Glutamatergic neuron (in vitro differentiated cells): ENCODE measurements at regions not wholly inside any gene's neighbourhood (a gene's known extent, or its start where the extent isn't known, plus 50 kb on each side); places are given as distances from the start of the nearest gene placed in this dataset.

Source experiments
- DNase-seq: peaks from one replicate; pipeline ENCODE4 v3.0.0; 2022
- H3K27ac Mint-ChIP-seq: one replicate; pipeline ENCODE4 v1.8.0; 2020; ENCODE audit warnings: mild to moderate bottlenecking, mixed read lengths, inconsistent platforms; ENCODE audit not compliant: unreplicated experiment
- H3K27me3 Mint-ChIP-seq: one replicate; pipeline ENCODE4 v1.8.0; 2020; ENCODE audit warnings: mild to moderate bottlenecking, moderate library complexity, mixed read lengths, inconsistent platforms; ENCODE audit not compliant: unreplicated experiment
- H3K36me3 Mint-ChIP-seq: one replicate; pipeline ENCODE4 v1.8.0; 2020; ENCODE audit warnings: mild to moderate bottlenecking, mixed read lengths, inconsistent platforms; ENCODE audit not compliant: unreplicated experiment
- H3K4me1 Mint-ChIP-seq: one replicate; pipeline ENCODE4 v1.8.0; 2020; ENCODE audit warnings: mild to moderate bottlenecking, low read depth, mixed read lengths, inconsistent platforms; ENCODE audit not compliant: unreplicated experiment
- H3K4me3 Mint-ChIP-seq: one replicate; pipeline ENCODE4 v1.8.0; 2020; ENCODE audit warnings: mild to moderate bottlenecking, mixed read lengths, inconsistent platforms; ENCODE audit not compliant: unreplicated experiment
- H3K9me3 Mint-ChIP-seq: one replicate; pipeline ENCODE4 v1.8.0; 2020; ENCODE audit warnings: mild to moderate bottlenecking, moderate library complexity, mixed read lengths, inconsistent platforms; ENCODE audit not compliant: unreplicated experiment
- CTCF ChIP-seq: fragments of 200-600 bp; sonication (generic); IDR thresholded peaks from one replicate; pipeline ENCODE4 v1.5.0; 2021; ENCODE audit not compliant: partially characterized antibody, unreplicated experiment

- no peak for DNase-seq
- H3K4me1 Mint-ChIP-seq = peaks cover 5% of the 10 kb centered on the region
- H3K9me3 Mint-ChIP-seq = peaks cover 6% of the 10 kb centered on the region
- no peaks in the 10 kb centered on the region for H3K27me3 Mint-ChIP-seq
- no peak overlapping the region for H3K4me3 Mint-ChIP-seq
- H3K36me3 Mint-ChIP-seq = peaks cover 6% of the 10 kb centered on the region
- TF ChIP-seq CTCF = no peak
- H3K27ac Mint-ChIP-seq = no peak overlapping the region
These were observed 61.5 kb upstream of the CTIF start for GRCh38 chr18:48477348-48477747.

GRCh38 chr18:48476550-48476917, 62.3 kb upstream of the CTIF start:
- no peak for DNase-seq
- peaks cover 6% of the 10 kb centered on the region for H3K9me3 Mint-ChIP-seq
- H3K27me3 Mint-ChIP-seq = peaks cover 3% of the 10 kb centered on the region
- no peak overlapping the region for H3K27ac Mint-ChIP-seq
- no peak overlapping the region for H3K4me3 Mint-ChIP-seq
- peaks cover 5% of the 10 kb centered on the region for H3K4me1 Mint-ChIP-seq
- H3K36me3 Mint-ChIP-seq = peaks cover 11% of the 10 kb centered on the region
- no peak for TF ChIP-seq CTCF

- Mint-ChIP-seq H3K27me3 (peaks cover 3% of the 10 kb centered on the region), H3K36me3 (peaks cover 11% of the 10 kb centered on the region), H3K27ac (no peak overlapping the region), H3K4me1 (peaks cover 5% of the 10 kb centered on the region), H3K4me3 (no peak overlapping the region), H3K9me3 (peaks cover 6% of the 10 kb centered on the region)
- TF ChIP-seq CTCF = peak; percentile 87
- peak; percentile 43 for DNase-seq
These were observed 62.9 kb upstream of the CTIF start for GRCh38 chr18:48475635-48476549.

- Mint-ChIP-seq H3K27me3 (peaks cover 5% of the 10 kb centered on the region), H3K9me3 (peaks cover 6% of the 10 kb centered on the region), H3K36me3 (peaks cover 11% of the 10 kb centered on the region), H3K4me1 (peaks cover 5% of the 10 kb centered on the region), H3K4me3 (no peak overlapping the region), H3K27ac (no peak overlapping the region)
- DNase-seq = no peak
- no peak for TF ChIP-seq CTCF
These were observed 64.6 kb upstream of the ZBTB7C start for GRCh38 chr18:48473816-48474215.

- no peak for TF ChIP-seq CTCF
- H3K9me3 Mint-ChIP-seq = peaks cover 4% of the 10 kb centered on the region
- no peak overlapping the region for H3K27ac Mint-ChIP-seq
- peaks cover 11% of the 10 kb centered on the region for H3K36me3 Mint-ChIP-seq
- H3K4me1 Mint-ChIP-seq = peaks cover 5% of the 10 kb centered on the region
- no peak for DNase-seq
- H3K4me3 Mint-ChIP-seq = no peak overlapping the region
- peaks cover 5% of the 10 kb centered on the region for H3K27me3 Mint-ChIP-seq
These were observed 63.4 kb upstream of the ZBTB7C start for GRCh38 chr18:48472610-48473009.
